ENCODE measurements at regions not wholly inside any gene's neighbourhood (a gene's known extent, or its start where the extent isn't known, plus 50 kb on each side); places are given as distances from the start of the nearest gene placed in this dataset.

DNA sequence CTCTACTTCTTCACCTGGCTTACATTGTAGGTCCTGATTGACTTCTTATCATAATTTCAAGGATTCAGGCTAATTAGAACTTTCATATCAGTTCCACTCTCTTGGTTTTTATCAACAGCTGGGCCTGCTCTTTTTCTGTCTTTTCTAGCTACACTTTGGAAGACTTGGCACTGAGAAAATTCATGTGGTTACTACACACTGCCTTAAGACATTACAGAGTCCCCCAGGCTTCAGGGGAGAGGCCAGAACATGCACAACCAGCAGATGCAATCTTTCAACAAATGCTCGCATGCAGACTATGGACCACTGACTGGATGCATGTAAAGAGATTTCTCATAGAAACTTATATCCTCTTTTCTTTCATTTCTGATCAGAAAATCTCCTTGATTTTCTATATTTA is 423.5 kb downstream of the TUSC7 start:
- Histone ChIP-seq H3K4me1 (no peaks in the 10 kb centered on the region), H3K36me3 (no peaks in the 10 kb centered on the region), H3K27ac (no peak overlapping the region), H3K27me3 (no peaks in the 10 kb centered on the region), H3K9me3 (no peaks in the 10 kb centered on the region), H3K4me3 (no peak overlapping the region)
- in situ Hi-C loops (cut with MboI; ENCODE audit: low sequenced_read_pairs in 4 of 4) (no loop called here), intact Hi-C loops (cut with DNase I; ENCODE audit: low total_unique reads) (no loop called here)
- DNase-seq (no peak), ATAC-seq (no peak)
- TF ChIP-seq, protein P1, sequence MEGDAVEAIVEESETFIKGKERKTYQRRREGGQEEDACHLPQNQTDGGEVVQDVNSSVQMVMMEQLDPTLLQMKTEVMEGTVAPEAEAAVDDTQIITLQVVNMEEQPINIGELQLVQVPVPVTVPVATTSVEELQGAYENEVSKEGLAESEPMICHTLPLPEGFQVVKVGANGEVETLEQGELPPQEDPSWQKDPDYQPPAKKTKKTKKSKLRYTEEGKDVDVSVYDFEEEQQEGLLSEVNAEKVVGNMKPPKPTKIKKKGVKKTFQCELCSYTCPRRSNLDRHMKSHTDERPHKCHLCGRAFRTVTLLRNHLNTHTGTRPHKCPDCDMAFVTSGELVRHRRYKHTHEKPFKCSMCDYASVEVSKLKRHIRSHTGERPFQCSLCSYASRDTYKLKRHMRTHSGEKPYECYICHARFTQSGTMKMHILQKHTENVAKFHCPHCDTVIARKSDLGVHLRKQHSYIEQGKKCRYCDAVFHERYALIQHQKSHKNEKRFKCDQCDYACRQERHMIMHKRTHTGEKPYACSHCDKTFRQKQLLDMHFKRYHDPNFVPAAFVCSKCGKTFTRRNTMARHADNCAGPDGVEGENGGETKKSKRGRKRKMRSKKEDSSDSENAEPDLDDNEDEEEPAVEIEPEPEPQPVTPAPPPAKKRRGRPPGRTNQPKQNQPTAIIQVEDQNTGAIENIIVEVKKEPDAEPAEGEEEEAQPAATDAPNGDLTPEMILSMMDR (IDR thresholded peaks at IDR 0.05 in 4 of 5, conservative IDR thresholded peaks at IDR 0.05 in 1 of 5): no peak
- no peak for TF ChIP-seq POLR2A (IDR thresholded peaks at IDR 0.05)

DNA sequence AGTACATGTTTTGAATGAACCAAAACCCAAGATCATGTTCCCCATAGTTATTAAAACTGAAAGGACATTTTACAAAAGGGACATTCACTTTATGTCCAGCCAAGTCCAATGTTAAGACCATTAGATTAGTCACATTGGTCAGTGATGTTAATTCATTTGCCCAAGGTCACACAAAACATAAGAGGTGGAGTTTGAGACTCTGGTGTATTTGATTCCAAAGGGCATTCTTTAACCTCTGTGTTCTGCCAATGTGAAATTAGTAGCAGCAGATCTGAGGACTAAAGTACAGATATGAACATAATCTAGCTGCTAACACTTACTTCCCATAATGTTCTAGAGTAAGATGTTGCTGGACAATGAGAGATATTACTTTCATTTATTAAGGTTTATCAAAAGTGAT is 425.6 kb downstream of the TUSC7 start:
- intact Hi-C loops (cut with DNase I; ENCODE audit: low total_unique reads): no loop called here
- Histone ChIP-seq H3K9me3 (no peaks in the 10 kb centered on the region), H3K27me3 (no peaks in the 10 kb centered on the region), H3K27ac (no peak overlapping the region), H3K36me3 (no peaks in the 10 kb centered on the region), H3K4me1 (no peaks in the 10 kb centered on the region), H3K4me3 (no peak overlapping the region)
- TF ChIP-seq, protein P1 (IDR thresholded peaks at IDR 0.05 in 4 of 5, conservative IDR thresholded peaks at IDR 0.05 in 1 of 5): no peak
- no peak for TF ChIP-seq POLR2A (IDR thresholded peaks at IDR 0.05)
- in situ Hi-C loops (cut with MboI; ENCODE audit: low sequenced_read_pairs in 4 of 4): no loop called here
- ATAC-seq: no peak
- DNase-seq: no peak

DNA sequence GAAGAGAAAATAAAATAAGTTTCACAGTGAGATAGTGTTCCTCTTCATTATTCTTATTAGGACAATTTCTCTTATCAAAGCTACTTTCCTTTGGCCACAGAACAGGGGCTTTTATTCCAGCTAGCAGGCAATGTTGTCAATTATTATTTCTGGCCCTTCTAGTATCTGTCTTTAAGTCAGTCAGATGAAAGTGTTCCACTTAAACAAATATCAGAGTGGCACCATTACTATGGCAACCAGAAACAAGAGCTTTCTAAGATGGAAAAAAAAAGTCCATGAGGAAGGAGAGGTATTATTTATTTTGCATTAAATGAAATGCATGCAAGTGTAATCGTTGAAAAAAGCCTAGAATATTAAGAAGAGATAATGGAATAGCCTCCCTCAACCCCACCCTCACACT is 426.4 kb downstream of the TUSC7 start:
- DNase-seq (no peak), ATAC-seq (no peak)
- Histone ChIP-seq H3K9me3 (no peaks in the 10 kb centered on the region), H3K4me1 (no peaks in the 10 kb centered on the region), H3K36me3 (no peaks in the 10 kb centered on the region), H3K27me3 (no peaks in the 10 kb centered on the region), H3K27ac (no peak overlapping the region), H3K4me3 (no peak overlapping the region)
- in situ Hi-C loops (cut with MboI; ENCODE audit: low sequenced_read_pairs in 4 of 4) (no loop called here), intact Hi-C loops (cut with DNase I; ENCODE audit: low total_unique reads) (no loop called here)
- no peak for TF ChIP-seq POLR2A (IDR thresholded peaks at IDR 0.05)
- TF ChIP-seq, protein P1 (IDR thresholded peaks at IDR 0.05 in 4 of 5, conservative IDR thresholded peaks at IDR 0.05 in 1 of 5): no peak

DNA sequence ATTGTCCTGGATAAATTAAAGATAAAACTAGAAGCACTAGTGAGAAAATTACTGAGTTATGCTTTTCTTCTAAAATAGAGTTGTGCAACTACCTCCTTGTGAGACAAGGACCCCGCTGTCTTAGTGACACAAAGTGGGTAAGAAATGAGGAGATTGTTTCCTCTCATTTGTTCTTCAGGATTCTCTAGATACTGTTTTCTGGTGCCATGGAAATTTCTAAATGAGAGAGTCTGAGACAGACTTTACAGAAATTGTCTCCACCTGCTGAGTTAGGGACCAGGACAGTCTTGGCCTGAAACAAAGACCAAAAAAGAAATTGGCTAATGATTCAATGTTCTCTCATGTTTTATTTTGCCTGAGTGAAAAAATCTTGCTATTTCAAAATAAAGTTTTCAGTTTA is 427.5 kb downstream of the TUSC7 start:
- in situ Hi-C loops (cut with MboI; ENCODE audit: low sequenced_read_pairs in 4 of 4): no loop called here
- no peak for DNase-seq
- Histone ChIP-seq H3K27ac (no peak overlapping the region), H3K27me3 (no peaks in the 10 kb centered on the region), H3K4me3 (no peak overlapping the region), H3K4me1 (no peaks in the 10 kb centered on the region), H3K36me3 (no peaks in the 10 kb centered on the region), H3K9me3 (no peaks in the 10 kb centered on the region)
- no peak for ATAC-seq
- TF ChIP-seq POLR2A (IDR thresholded peaks at IDR 0.05): no peak
- TF ChIP-seq, protein P1 (IDR thresholded peaks at IDR 0.05 in 4 of 5, conservative IDR thresholded peaks at IDR 0.05 in 1 of 5): no peak
- intact Hi-C loops (cut with DNase I; ENCODE audit: low total_unique reads): no loop called here

DNA sequence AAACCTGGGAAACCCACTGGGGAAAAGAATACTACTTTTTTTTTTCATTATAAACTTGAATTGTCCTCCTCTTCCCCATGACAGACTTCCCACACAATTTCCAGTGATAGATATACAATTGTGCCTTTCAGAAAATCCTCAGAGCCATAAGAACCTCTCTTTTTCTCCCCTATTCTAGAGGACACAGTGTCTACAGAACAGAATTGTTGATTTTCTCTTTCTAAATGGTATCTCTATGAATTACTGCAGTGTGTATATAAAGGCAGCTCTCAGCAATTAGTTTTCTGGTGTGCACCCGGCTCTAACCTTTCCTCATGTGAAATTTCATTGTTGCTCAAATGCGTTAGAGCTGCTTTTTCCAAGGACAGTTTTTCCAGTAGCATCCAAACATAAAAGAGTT is 430.1 kb downstream of the TUSC7 start:
- intact Hi-C loops (cut with DNase I; ENCODE audit: low total_unique reads) (no loop called here), in situ Hi-C loops (cut with MboI; ENCODE audit: low sequenced_read_pairs in 4 of 4) (no loop called here)
- DNase-seq: no peak
- Histone ChIP-seq H3K4me1 (no peaks in the 10 kb centered on the region), H3K4me3 (no peak overlapping the region), H3K27me3 (no peaks in the 10 kb centered on the region), H3K27ac (no peak overlapping the region), H3K9me3 (no peaks in the 10 kb centered on the region), H3K36me3 (no peaks in the 10 kb centered on the region)
- ATAC-seq: no peak
- TF ChIP-seq POLR2A (IDR thresholded peaks at IDR 0.05): no peak
- TF ChIP-seq, protein P1 (IDR thresholded peaks at IDR 0.05 in 4 of 5, conservative IDR thresholded peaks at IDR 0.05 in 1 of 5): no peak

Measured in gastrocnemius medialis (tissue), 4 donors.